ENCODE measurements at regions not wholly inside any gene's neighbourhood (a gene's known extent, or its start where the extent isn't known, plus 50 kb on each side); places are given as distances from the start of the nearest gene placed in this dataset.

GRCh38 chr18:42184685-42185477, 229.8 kb downstream of the PIK3C3 start:
- POLR2A ChIA-PET, result no interaction called here
- no peak overlapping the region for H3K4me3 ChIP-seq (ENCODE audit: low read depth, low read length)
- H3K36me3 ChIP-seq (ENCODE audit: control insufficient read depth, insufficient read depth, low read length), result no peaks in the 10 kb centered on the region
- no peaks in the 10 kb centered on the region for H3K27me3 ChIP-seq (ENCODE audit: control insufficient read depth, insufficient read depth, low read length)
- no peak for TF ChIP-seq CTCF (IDR thresholded peaks at IDR 0.05; ENCODE audit: insufficient read depth, low read depth, low read length)
- no peak for DNase-seq (ENCODE audit: low read depth)
- CTCF ChIA-PET, result no interaction called here

GRCh38 chr18:42185486-42185885, 230.5 kb downstream of the PIK3C3 start:
- TF ChIP-seq CTCF (IDR thresholded peaks at IDR 0.05; ENCODE audit: insufficient read depth, low read depth, low read length), result no peak

GRCh38 chr18:42187611-42188380, 232.8 kb downstream of the PIK3C3 start:
- ChIA-PET POLR2A (no interaction called here), CTCF (interaction anchor here (0.7 to 1.3 kb wide), 3 partner anchors 12 to 1114 kb away, joined by 3 read pairs; no protein-coding TSS in a partner anchor)
- H3K27me3 ChIP-seq (ENCODE audit: control insufficient read depth, insufficient read depth, low read length), result no peaks in the 10 kb centered on the region

More at GRCh38 chr18:42185486-42185885, 230.5 kb downstream of the PIK3C3 start:
- POLR2A ChIA-PET, result no interaction called here
- Histone ChIP-seq H3K27me3 (ENCODE audit: control insufficient read depth, insufficient read depth, low read length) (no peaks in the 10 kb centered on the region), H3K4me3 (ENCODE audit: low read depth, low read length) (no peak overlapping the region), H3K36me3 (ENCODE audit: control insufficient read depth, insufficient read depth, low read length) (no peaks in the 10 kb centered on the region)
- DNase-seq (ENCODE audit: low read depth), result no peak
- CTCF ChIA-PET, result no interaction called here

GRCh38 chr18:42190643-42191042, 235.6 kb downstream of the PIK3C3 start:
- Histone ChIP-seq H3K36me3 (ENCODE audit: control insufficient read depth, insufficient read depth, low read length) (no peaks in the 10 kb centered on the region), H3K27me3 (ENCODE audit: control insufficient read depth, insufficient read depth, low read length) (no peaks in the 10 kb centered on the region), H3K4me3 (ENCODE audit: low read depth, low read length) (no peak overlapping the region)
- TF ChIP-seq CTCF (IDR thresholded peaks at IDR 0.05; ENCODE audit: insufficient read depth, low read depth, low read length), result no peak
- POLR2A ChIA-PET, result no interaction called here
- CTCF ChIA-PET, result interaction anchor here (0.6 kb wide), 1 partner anchor 107 kb away, joined by 5 read pairs; no protein-coding TSS in a partner anchor
- no peak for DNase-seq (ENCODE audit: low read depth)

More at GRCh38 chr18:42187611-42188380, 232.8 kb downstream of the PIK3C3 start:
- no peak for DNase-seq (ENCODE audit: low read depth)
- TF ChIP-seq CTCF (IDR thresholded peaks at IDR 0.05; ENCODE audit: insufficient read depth, low read depth, low read length), result no peak
- no peak overlapping the region for H3K4me3 ChIP-seq (ENCODE audit: low read depth, low read length)
- no peaks in the 10 kb centered on the region for H3K36me3 ChIP-seq (ENCODE audit: control insufficient read depth, insufficient read depth, low read length)
